GM12864 (cell line): ENCODE measurements at regions not wholly inside any gene's neighbourhood (a gene's known extent, or its start where the extent isn't known, plus 50 kb on each side); places are given as distances from the start of the nearest gene placed in this dataset.

Experiments
- DNase-seq: peaks from one replicate; pipeline ENCODE4 v3.0.0-alpha.2; 2011; ENCODE audit warnings: low read depth
- H3K4me3 ChIP-seq: 2 replicates; pipeline ENCODE4 v1.5.1; 2011; ENCODE audit warnings: mild to moderate bottlenecking, low read depth, low read length, control low read depth
- CTCF ChIP-seq: IDR thresholded peaks from 2 replicates; pipeline ENCODE4 v1.5.1; 2011; ENCODE audit warnings: low read depth, mild to moderate bottlenecking, moderate library complexity, low read length, control low read depth, inconsistent platforms; ENCODE audit errors: missing control alignments

GRCh38 chr2:42886921-42887320 is 94.5 kb upstream of the HAAO start:
- no peak for DNase-seq
- no peak overlapping the region for H3K4me3 ChIP-seq
- no peak for TF ChIP-seq CTCF

- H3K4me3 ChIP-seq: no peak overlapping the region
- no peak for DNase-seq
- TF ChIP-seq CTCF: no peak
Observed at GRCh38 chr2:42882756-42883155, 90.4 kb upstream of the HAAO start.

GRCh38 chr2:42881732-42882131 is 89.3 kb upstream of the HAAO start:
- no peak for DNase-seq
- TF ChIP-seq CTCF: no peak
- H3K4me3 ChIP-seq: no peak overlapping the region

- no peak for TF ChIP-seq CTCF
- no peak for DNase-seq
Observed at GRCh38 chr2:42880738-42881690, 88.6 kb upstream of the HAAO start.

GRCh38 chr2:42879913-42880737 is 87.7 kb upstream of the HAAO start:
- DNase-seq: no peak
- TF ChIP-seq CTCF: no peak
- H3K4me3 ChIP-seq: no peak overlapping the region

More at GRCh38 chr2:42880738-42881690, 88.6 kb upstream of the HAAO start:
- no peak overlapping the region for H3K4me3 ChIP-seq

- no peak for TF ChIP-seq CTCF
- no peak for DNase-seq
- H3K4me3 ChIP-seq: no peak overlapping the region
Observed at GRCh38 chr2:42879121-42879705, 86.8 kb upstream of the HAAO start.
